HCT116 (cell line): ENCODE measurements at regions not wholly inside any gene's neighbourhood (a gene's known extent, or its start where the extent isn't known, plus 50 kb on each side); places are given as distances from the start of the nearest gene placed in this dataset.

Source experiments
- ATAC-seq: fragments of 200-7000 bp; cut with Tn5 transposase; 2 replicates; pipeline ENCODE4 v1.9.1; 2020; ENCODE audit warnings: mild to moderate bottlenecking, moderate library complexity
- BruUV-seq: library from RNA; stranded (reverse); fragments of 400-500 nt; replicated peaks from 2 replicates; lab custom pipeline; 2021; lab: Mats Ljungman, UMichigan
- CTCF ChIA-PET: fragments of 300-600 bp; sonication (Branson Sonifier 250); formaldehyde crosslinking; loops from one replicate; lab custom pipeline; 2021; ENCODE audit warnings: antibody characterized with exemption; lab: Charles Lee
- POLR2A ChIA-PET: fragments of 300-600, 350-600 bp; sonication (Branson Sonifier 250); formaldehyde crosslinking; loops from one replicate; lab custom pipeline; 2021; ENCODE audit warnings: antibody characterized with exemption; lab: Charles Lee
- RAD21 ChIA-PET, 2 experiments: fragments of 300-600 bp; sonication (Branson Sonifier 250); formaldehyde crosslinking; loops; one replicate each; lab custom pipeline; 2023; ENCODE audit warnings: low total read pairs in 2 of 2; ENCODE audit not compliant: uncharacterized antibody in 2 of 2, unreplicated experiment in 2 of 2, low non-redundant PET in 1 of 2; lab: Charles Lee
- DNase-seq: peaks from one replicate; pipeline ENCODE4 v3.0.0-alpha.2; 2010; ENCODE audit warnings: low read depth, low spot score
- H2AFZ ChIP-seq: fragments of 200-600 bp; shearing (Covaris generic), sonication (generic); 2 replicates; pipeline ENCODE4 v1.6.1; 2017; ENCODE audit warnings: low read depth, mixed run types, mixed read lengths, antibody characterized with exemption, low read length; ENCODE audit not compliant: poor library complexity, severe bottlenecking
- H3K27ac ChIP-seq: 2 replicates; pipeline ENCODE4 v1.5.1; 2012; ENCODE audit warnings: low read depth, low read length
- H3K27me3 ChIP-seq: fragments of 200-600 bp; sonication (generic); 2 replicates; pipeline ENCODE4 v1.6.1; 2016; ENCODE audit warnings: mixed run types, low read length, mixed read lengths; ENCODE audit not compliant: insufficient read depth
- H3K36me3 ChIP-seq, 2 experiments: fragments of 200-500 bp in 1 of 2; fragments of 200-600 bp in 1 of 2; sonication (Bioruptor generic) in 1 of 2; sonication (generic) in 1 of 2; 2 replicates each; pipeline versions ENCODE4 v1.5.1 to v1.6.1; 2014 to 2016; ENCODE audit warnings: low read length in 2 of 2, inconsistent platforms in 1 of 2, mixed read lengths in 1 of 2, mixed run types in 1 of 2; ENCODE audit not compliant: insufficient read depth in 2 of 2, control insufficient read depth in 1 of 2
- H3K4me1 ChIP-seq, 2 experiments: fragments of 200-600 bp in 1 of 2; sonication (generic) in 1 of 2; 2 replicates each; pipeline versions ENCODE4 v1.5.1 to v1.6.1; 2012 to 2017; ENCODE audit warnings: low read length in 2 of 2, inconsistent platforms in 1 of 2, mild to moderate bottlenecking in 1 of 2, mixed read lengths in 1 of 2, mixed run types in 1 of 2, moderate library complexity in 1 of 2; ENCODE audit not compliant: insufficient read depth in 2 of 2, control insufficient read depth in 1 of 2
- H3K4me2 ChIP-seq: fragments of 200-600 bp; sonication (generic); 2 replicates; pipeline ENCODE4 v1.6.1; 2017; ENCODE audit warnings: mixed run types, low read length, mixed read lengths
- H3K4me3 ChIP-seq, 2 experiments: fragments of 200-600 bp in 1 of 2; sonication (generic) in 1 of 2; replicated peaks in 1 of 2; 2 replicates each; pipeline ENCODE4 v1.5.1; 2011 to 2016; ENCODE audit warnings: low read length in 2 of 2, control low read depth in 1 of 2, low read depth in 1 of 2, mild to moderate bottlenecking in 1 of 2, mixed read lengths in 1 of 2, mixed run types in 1 of 2
- H3K79me2 ChIP-seq: fragments of 200-600 bp; sonication (generic); 2 replicates; pipeline ENCODE4 v1.6.1; 2017; ENCODE audit warnings: mild to moderate bottlenecking, mixed run types, low read length, moderate library complexity, mixed read lengths; ENCODE audit not compliant: insufficient read depth
- H3K9ac ChIP-seq: fragments of 200-600 bp; sonication (generic); 2 replicates; pipeline ENCODE4 v1.6.1; 2016; ENCODE audit warnings: low read length, mixed read lengths
- H3K9me2 ChIP-seq: fragments of 200-600 bp; sonication (generic), shearing (Covaris generic); 2 replicates; pipeline ENCODE4 v1.6.1; 2017; ENCODE audit warnings: mixed run types, mild to moderate bottlenecking, moderate library complexity; ENCODE audit not compliant: insufficient read depth
- H3K9me3 ChIP-seq, 2 experiments: fragments of 200-500 bp in 1 of 2; fragments of 200-600 bp in 1 of 2; sonication (Bioruptor generic) in 1 of 2; sonication (generic) in 1 of 2; 2 replicates each; pipeline ENCODE4 v1.6.1; 2014 to 2017; ENCODE audit warnings: low read length in 2 of 2, mixed read lengths in 2 of 2, inconsistent platforms in 1 of 2, low read depth in 1 of 2, mild to moderate bottlenecking in 1 of 2, mixed run types in 1 of 2, moderate library complexity in 1 of 2; ENCODE audit not compliant: control insufficient read depth in 1 of 2, insufficient read depth in 1 of 2
- H4K20me1 ChIP-seq: fragments of 200-600 bp; sonication (generic), shearing (Covaris generic); 2 replicates; pipeline ENCODE4 v1.6.1; 2017; ENCODE audit warnings: mixed run types, mild to moderate bottlenecking, moderate library complexity; ENCODE audit not compliant: insufficient read depth
- ATF3 ChIP-seq: IDR thresholded peaks from 2 replicates; pipeline ENCODE4 v1.6.1; 2012
- CBX3 ChIP-seq: IDR thresholded peaks from 2 replicates; pipeline ENCODE4 v1.6.1; 2012; ENCODE audit warnings: low read depth
- CEBPB ChIP-seq: IDR thresholded peaks from 2 replicates; pipeline ENCODE4 v1.6.1; 2012; ENCODE audit warnings: low read depth
- CTCF ChIP-seq, 3 experiments: fragments of 200-600 bp in 1 of 3; sonication (generic) in 1 of 3; IDR thresholded peaks in 2 of 3; conservative IDR thresholded peaks in 1 of 3; 2 replicates each; pipeline ENCODE4 v1.5.1; 2012 to 2017; ENCODE audit warnings: low read depth in 2 of 3, low read length in 2 of 3, antibody characterized with exemption in 1 of 3, borderline replicate concordance in 1 of 3, control low read depth in 1 of 3, mild to moderate bottlenecking in 1 of 3, mixed read lengths in 1 of 3, mixed run types in 1 of 3, moderate library complexity in 1 of 3; ENCODE audit not compliant: insufficient read depth in 1 of 3
- EGR1 ChIP-seq: IDR thresholded peaks from 2 replicates; pipeline ENCODE4 v1.6.1; 2012; ENCODE audit warnings: low read depth
- FOSL1 ChIP-seq: IDR thresholded peaks from 2 replicates; pipeline ENCODE4 v1.6.1; 2012; ENCODE audit warnings: low read depth
- MAX ChIP-seq: IDR thresholded peaks from 2 replicates; pipeline ENCODE4 v1.6.1; 2012
- RAD21 ChIP-seq: IDR thresholded peaks from 2 replicates; pipeline ENCODE4 v1.6.1; 2012; ENCODE audit warnings: low read depth, mild to moderate bottlenecking
- REST ChIP-seq: IDR thresholded peaks from 2 replicates; pipeline ENCODE4 v1.6.1; 2012; ENCODE audit warnings: low read depth
- SIN3A ChIP-seq: IDR thresholded peaks from 2 replicates; pipeline ENCODE4 v1.6.1; 2012; ENCODE audit warnings: low read depth
- SRF ChIP-seq: IDR thresholded peaks from 2 replicates; pipeline ENCODE4 v1.6.1; 2012; ENCODE audit warnings: low read depth
- YY1 ChIP-seq: IDR thresholded peaks from 2 replicates; pipeline ENCODE4 v1.6.1; 2011; ENCODE audit warnings: low read length, low read depth, moderate library complexity, mild to moderate bottlenecking; ENCODE audit not compliant: insufficient replicate concordance; ENCODE audit errors: extremely low read depth
- ZBTB33 ChIP-seq: IDR thresholded peaks from 2 replicates; pipeline ENCODE4 v1.6.1; 2011; ENCODE audit warnings: mild to moderate bottlenecking, low read length, moderate library complexity; ENCODE audit not compliant: insufficient replicate concordance; ENCODE audit errors: extremely low read depth
- ZFX ChIP-seq: fragments of 450-650 bp; IDR thresholded peaks from 2 replicates; pipeline ENCODE4 v1.6.1; 2017
- ZNF274 ChIP-seq: fragments of 200-500 bp; sonication (Bioruptor generic); IDR thresholded peaks from 2 replicates; pipeline ENCODE4 v1.6.1; 2014; ENCODE audit warnings: mild to moderate bottlenecking, low read depth, low read length, inconsistent platforms
- intact Hi-C: fragments of 100-400 bp; cut with micrococcal nuclease; formaldehyde crosslinking; loops from 2 replicates; pipeline ENCODE4 v1.10.0; 2022

GRCh38 chr20:24051160-24051559 lies 62.6 kb upstream of the GGTLC1 start:
- no peak overlapping the region for H3K4me2 ChIP-seq
- H3K9me2 ChIP-seq = no peaks in the 10 kb centered on the region
- no peak overlapping the region for H3K4me3 ChIP-seq
- intact Hi-C loops = no loop called here
- no peaks in the 10 kb centered on the region for H3K79me2 ChIP-seq
- no peaks in the 10 kb centered on the region for H3K27me3 ChIP-seq
- TF ChIP-seq ATF3 (no peak), ZBTB33 (no peak), ZFX (no peak), SRF (no peak), EGR1 (no peak), CBX3 (no peak), SIN3A (no peak), CTCF (IDR thresholded peaks at IDR 0.05 in 2 of 3, conservative IDR thresholded peaks at IDR 0.05 in 1 of 3; ENCODE audit: borderline replicate concordance in 1 of 3, insufficient read depth in 1 of 3, low read depth in 2 of 3, low read length in 2 of 3) (no peak), FOSL1 (no peak), REST (no peak), MAX (no peak), RAD21 (no peak), CEBPB (no peak), YY1 (no peak), ZNF274 (no peak)
- H3K4me1 ChIP-seq = no peaks in the 10 kb centered on the region
- H3K36me3 ChIP-seq = no peaks in the 10 kb centered on the region
- ChIA-PET CTCF (no interaction called here), POLR2A (no interaction called here), RAD21 (no interaction called here)
- DNase-seq (no peak), ATAC-seq (no peak)
- H4K20me1 ChIP-seq = no peaks in the 10 kb centered on the region
- no peak overlapping the region for H3K9ac ChIP-seq
- H2AFZ ChIP-seq = no peak overlapping the region
- no peak overlapping the region for H3K27ac ChIP-seq
- H3K9me3 ChIP-seq = no peaks in the 10 kb centered on the region
- BruUV-seq = no TSS peak
